ENCODE measurements at regions not wholly inside any gene's neighbourhood (a gene's known extent, or its start where the extent isn't known, plus 50 kb on each side); places are given as distances from the start of the nearest gene placed in this dataset.

DNA sequence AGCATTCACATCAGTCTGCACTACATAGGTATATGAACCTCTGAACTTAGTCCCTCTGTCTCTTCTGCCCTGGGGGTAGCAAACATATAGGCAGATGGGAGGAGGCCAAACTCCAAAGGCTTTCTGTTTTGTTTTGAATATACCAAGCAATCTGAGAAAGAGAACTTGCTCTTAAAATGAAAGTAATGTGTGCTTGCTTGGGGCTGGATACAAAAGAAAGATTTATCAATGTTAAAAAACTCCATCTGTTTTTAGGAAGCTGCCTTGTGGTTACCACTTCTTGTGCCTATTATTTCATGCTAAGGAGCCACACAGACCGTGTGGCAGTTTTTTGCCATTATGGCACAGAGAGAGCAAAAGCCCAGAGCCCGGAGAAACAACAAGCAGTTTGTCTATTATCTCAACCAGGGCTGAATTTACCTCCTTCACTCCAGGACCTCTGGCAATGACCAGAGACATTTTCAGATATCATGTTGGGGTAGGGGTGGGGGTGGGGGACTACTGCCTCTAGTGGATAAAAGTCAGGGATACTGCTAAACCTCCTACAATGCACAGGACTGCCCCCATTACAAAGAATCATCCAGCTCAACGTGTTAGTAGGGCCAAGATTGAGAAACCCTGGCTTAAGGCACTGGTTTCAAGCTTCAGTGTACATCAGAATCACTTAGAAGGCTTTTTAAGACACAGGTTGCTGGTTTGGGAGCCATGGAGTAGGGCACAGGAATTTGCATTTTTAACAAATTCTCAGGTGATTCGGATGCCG lies 124.2 kb downstream of the APIP start:
- TF ChIP-seq, protein P1, sequence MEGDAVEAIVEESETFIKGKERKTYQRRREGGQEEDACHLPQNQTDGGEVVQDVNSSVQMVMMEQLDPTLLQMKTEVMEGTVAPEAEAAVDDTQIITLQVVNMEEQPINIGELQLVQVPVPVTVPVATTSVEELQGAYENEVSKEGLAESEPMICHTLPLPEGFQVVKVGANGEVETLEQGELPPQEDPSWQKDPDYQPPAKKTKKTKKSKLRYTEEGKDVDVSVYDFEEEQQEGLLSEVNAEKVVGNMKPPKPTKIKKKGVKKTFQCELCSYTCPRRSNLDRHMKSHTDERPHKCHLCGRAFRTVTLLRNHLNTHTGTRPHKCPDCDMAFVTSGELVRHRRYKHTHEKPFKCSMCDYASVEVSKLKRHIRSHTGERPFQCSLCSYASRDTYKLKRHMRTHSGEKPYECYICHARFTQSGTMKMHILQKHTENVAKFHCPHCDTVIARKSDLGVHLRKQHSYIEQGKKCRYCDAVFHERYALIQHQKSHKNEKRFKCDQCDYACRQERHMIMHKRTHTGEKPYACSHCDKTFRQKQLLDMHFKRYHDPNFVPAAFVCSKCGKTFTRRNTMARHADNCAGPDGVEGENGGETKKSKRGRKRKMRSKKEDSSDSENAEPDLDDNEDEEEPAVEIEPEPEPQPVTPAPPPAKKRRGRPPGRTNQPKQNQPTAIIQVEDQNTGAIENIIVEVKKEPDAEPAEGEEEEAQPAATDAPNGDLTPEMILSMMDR (conservative IDR thresholded peaks at IDR 0.05): peak; percentile 68
- H3K4me3 Mint-ChIP-seq: no peak overlapping the region
- H3K36me3 ChIP-seq (ENCODE audit: control insufficient read depth, insufficient read depth, low read length): peaks cover 13% of the 10 kb centered on the region
- H3K27me3 ChIP-seq (ENCODE audit: control insufficient read depth, insufficient read depth, low read length, poor library complexity, severe bottlenecking): no peaks in the 10 kb centered on the region
- no peaks in the 10 kb centered on the region for H3K4me1 ChIP-seq (ENCODE audit: control insufficient read depth, insufficient read depth, low read length)
- peaks cover 31% of the 10 kb centered on the region for H3K9me3 Mint-ChIP-seq
- 76 to 84% methylated on average over 3 to 5 of the region's 5 CpGs for WGBS, 2 experiments (ENCODE audit: insufficient coverage in 1 of 2, insufficient read length in 1 of 2)
- H3K27me3 Mint-ChIP-seq (ENCODE audit: insufficient read depth): no peaks in the 10 kb centered on the region
- no peak overlapping the region for H3K27ac ChIP-seq (ENCODE audit: low read depth, low read length)
- no peak overlapping the region for H3K9ac ChIP-seq (ENCODE audit: extremely low read depth, low read length, poor library complexity, severe bottlenecking)
- H3K4me1 Mint-ChIP-seq: peaks cover 22% of the 10 kb centered on the region
- no peak overlapping the region for H3K4me3 ChIP-seq (ENCODE audit: low read length)
- peaks cover 40% of the 10 kb centered on the region for H3K9me3 ChIP-seq (ENCODE audit: control insufficient read depth, low read length)
- H3K27ac Mint-ChIP-seq: peak overlapping the region; percentile 35
- peaks cover 43% of the 10 kb centered on the region for H3K36me3 Mint-ChIP-seq (ENCODE audit: low read depth)
- DNase-seq: peak; percentile 53

DNA sequence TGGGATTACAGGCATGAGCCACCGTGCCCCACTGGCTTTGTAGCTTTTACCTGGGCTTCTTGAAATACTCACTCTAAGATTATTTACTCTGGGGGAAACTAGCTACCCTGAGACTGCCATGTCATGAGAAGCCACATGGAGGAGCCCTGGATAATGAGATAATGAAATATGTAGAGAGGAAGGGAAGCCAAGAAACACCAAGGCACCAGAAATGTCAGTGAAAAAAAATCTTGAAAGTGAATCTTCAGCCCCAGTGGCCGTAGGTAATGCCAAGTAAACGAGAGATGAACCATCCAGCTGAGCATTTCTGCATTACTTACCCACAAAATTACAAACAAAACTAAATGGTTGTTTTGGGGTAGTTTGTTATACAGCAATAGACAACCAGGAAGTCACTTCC lies 125.6 kb downstream of the APIP start:
- Histone ChIP-seq H3K27me3 (ENCODE audit: control insufficient read depth, insufficient read depth, low read length, poor library complexity, severe bottlenecking) (no peaks in the 10 kb centered on the region), H3K4me3 (ENCODE audit: low read length) (no peak overlapping the region), H3K9me3 (ENCODE audit: control insufficient read depth, low read length) (peaks cover 29% of the 10 kb centered on the region), H3K36me3 (ENCODE audit: control insufficient read depth, insufficient read depth, low read length) (peaks cover 13% of the 10 kb centered on the region), H3K27ac (ENCODE audit: low read depth, low read length) (no peak overlapping the region), H3K9ac (ENCODE audit: extremely low read depth, low read length, poor library complexity, severe bottlenecking) (no peak overlapping the region), H3K4me1 (ENCODE audit: control insufficient read depth, insufficient read depth, low read length) (no peaks in the 10 kb centered on the region)
- TF ChIP-seq, protein P1 (conservative IDR thresholded peaks at IDR 0.05): peak; percentile 45
- Mint-ChIP-seq H3K9me3 (peaks cover 19% of the 10 kb centered on the region), H3K36me3 (ENCODE audit: low read depth) (peaks cover 31% of the 10 kb centered on the region), H3K4me3 (no peak overlapping the region), H3K4me1 (peaks cover 21% of the 10 kb centered on the region), H3K27me3 (ENCODE audit: insufficient read depth) (no peaks in the 10 kb centered on the region), H3K27ac (no peak overlapping the region)
- 88% methylated on average over 3 of the region's 3 CpGs; no CpG with 5 or more reads in 1 of the 2 experiments for WGBS, 2 experiments (ENCODE audit: insufficient coverage in 1 of 2, insufficient read length in 1 of 2)
- no peak for DNase-seq

DNA sequence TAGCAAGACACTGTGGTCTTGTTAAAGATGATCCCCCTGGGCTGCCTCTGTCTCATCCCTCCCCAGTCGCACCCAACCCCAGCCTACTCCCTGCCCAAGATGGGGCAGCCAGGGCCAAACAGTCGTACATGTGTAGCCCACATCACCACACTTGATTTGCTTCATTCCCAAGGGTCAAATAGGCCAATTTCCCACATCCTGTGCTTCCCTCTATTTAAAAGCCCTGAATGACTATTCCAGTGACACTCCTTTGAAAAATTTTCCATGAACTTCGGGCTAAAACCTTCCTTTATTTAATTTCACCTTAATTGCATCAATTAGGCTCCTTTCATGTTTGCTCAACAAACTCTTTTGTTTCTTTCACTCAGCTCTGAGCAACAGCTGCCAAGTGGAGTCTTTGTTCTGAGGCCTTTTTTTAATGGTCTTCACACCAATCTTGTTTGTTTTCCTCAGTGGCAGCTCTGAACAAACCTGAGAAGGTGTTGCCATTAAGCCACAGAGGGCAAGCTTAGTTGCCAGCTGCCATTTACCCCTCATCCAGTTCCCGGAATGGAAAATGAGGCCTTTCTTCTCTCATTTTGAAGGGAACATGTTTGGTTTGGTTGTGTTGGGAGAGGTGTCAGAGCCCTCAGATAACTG lies 126.9 kb downstream of the APIP start:
- TF ChIP-seq, protein P1 (conservative IDR thresholded peaks at IDR 0.05): no peak
- DNase-seq: no peak
- H3K36me3 Mint-ChIP-seq (ENCODE audit: low read depth): peaks cover 28% of the 10 kb centered on the region
- H3K9me3 ChIP-seq (ENCODE audit: control insufficient read depth, low read length): peaks cover 25% of the 10 kb centered on the region
- H3K27me3 Mint-ChIP-seq (ENCODE audit: insufficient read depth): no peaks in the 10 kb centered on the region
- 89 to 94% methylated on average over 2 to 4 of the region's 4 CpGs for WGBS, 2 experiments (ENCODE audit: insufficient coverage in 1 of 2, insufficient read length in 1 of 2)
- no peak overlapping the region for H3K4me3 Mint-ChIP-seq
- peaks cover 18% of the 10 kb centered on the region for H3K9me3 Mint-ChIP-seq
- H3K27ac Mint-ChIP-seq: no peak overlapping the region
- H3K4me3 ChIP-seq (ENCODE audit: low read length): peak overlapping the region; percentile 26
- peaks cover 13% of the 10 kb centered on the region for H3K36me3 ChIP-seq (ENCODE audit: control insufficient read depth, insufficient read depth, low read length)
- H3K9ac ChIP-seq (ENCODE audit: extremely low read depth, low read length, poor library complexity, severe bottlenecking): no peak overlapping the region
- peaks cover 19% of the 10 kb centered on the region for H3K4me1 Mint-ChIP-seq
- no peak overlapping the region for H3K27ac ChIP-seq (ENCODE audit: low read depth, low read length)
- no peaks in the 10 kb centered on the region for H3K4me1 ChIP-seq (ENCODE audit: control insufficient read depth, insufficient read depth, low read length)
- no peaks in the 10 kb centered on the region for H3K27me3 ChIP-seq (ENCODE audit: control insufficient read depth, insufficient read depth, low read length, poor library complexity, severe bottlenecking)
